GM12873 (cell line): ENCODE measurements at regions not wholly inside any gene's neighbourhood (a gene's known extent, or its start where the extent isn't known, plus 50 kb on each side); places are given as distances from the start of the nearest gene placed in this dataset.

Experiments
- CTCF ChIP-seq: IDR thresholded peaks from 2 replicates; pipeline ENCODE4 v1.5.1; 2012; ENCODE audit warnings: low read depth, mild to moderate bottlenecking, moderate library complexity, low read length, control low read depth; ENCODE audit not compliant: insufficient read depth; ENCODE audit errors: missing control alignments

- no peak for TF ChIP-seq CTCF
Observed at GRCh38 chr14:41000350-41000749, 606.3 kb upstream of the LRFN5 start.

- no peak for TF ChIP-seq CTCF
Observed at GRCh38 chr14:40989260-40989659, 617.4 kb upstream of the LRFN5 start.

- no peak for TF ChIP-seq CTCF
Observed at GRCh38 chr14:40987481-40987880, 619.2 kb upstream of the LRFN5 start.

GRCh38 chr14:40986655-40987054 lies 620.0 kb upstream of the LRFN5 start:
- TF ChIP-seq CTCF: no peak

- no peak for TF ChIP-seq CTCF
Observed at GRCh38 chr14:40985584-40985983, 621.1 kb upstream of the LRFN5 start.

- TF ChIP-seq CTCF: no peak
Observed at GRCh38 chr14:40983604-40984003, 623.1 kb upstream of the LRFN5 start.

- no peak for TF ChIP-seq CTCF
Observed at GRCh38 chr14:40981247-40981646, 625.4 kb upstream of the LRFN5 start.

GRCh38 chr14:40955131-40955505 lies 651.6 kb upstream of the LRFN5 start:
- TF ChIP-seq CTCF: no peak
